ENCODE measurements at regions not wholly inside any gene's neighbourhood (a gene's known extent, or its start where the extent isn't known, plus 50 kb on each side); places are given as distances from the start of the nearest gene placed in this dataset.

DNA sequence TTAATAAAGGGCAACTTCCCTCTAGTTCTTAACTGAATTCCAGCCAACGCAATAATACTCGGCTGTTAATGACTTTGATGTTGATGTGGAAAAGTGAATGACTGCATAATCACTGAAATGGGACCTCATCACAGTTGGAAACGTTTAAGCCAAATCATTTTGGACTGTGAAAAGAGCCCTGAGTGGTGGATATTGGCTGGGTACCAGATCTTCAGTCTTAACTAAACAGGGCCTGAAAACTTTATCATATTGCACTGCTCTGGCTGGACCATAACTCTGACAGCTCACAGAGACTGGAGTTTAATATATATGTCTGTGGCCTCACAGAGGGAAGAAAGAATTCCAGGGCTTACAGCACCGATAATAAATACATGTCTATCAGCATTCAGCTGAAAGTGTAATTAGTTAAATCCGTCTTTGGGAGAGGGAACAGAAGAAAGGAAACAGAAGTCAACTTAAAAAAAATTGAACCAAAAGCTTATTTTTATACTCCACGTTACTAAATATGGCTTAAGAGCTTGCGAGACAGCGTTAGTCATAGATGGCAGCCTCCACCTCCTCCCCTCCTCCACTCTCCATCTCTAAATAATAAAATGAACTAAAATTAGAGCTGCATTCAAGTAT lies 222.3 kb upstream of the CDIN1 start:
- in situ Hi-C loops (cut with MboI; ENCODE audit: low sequenced_read_pairs in 4 of 4), result no loop called here
- H3K4me1 ChIP-seq, result no peaks in the 10 kb centered on the region
- DNase-seq, result no peak
- H3K36me3 ChIP-seq, result no peaks in the 10 kb centered on the region
- peak in 1 of 2 donors; percentile 42 for ATAC-seq
- TF ChIP-seq, protein P1, sequence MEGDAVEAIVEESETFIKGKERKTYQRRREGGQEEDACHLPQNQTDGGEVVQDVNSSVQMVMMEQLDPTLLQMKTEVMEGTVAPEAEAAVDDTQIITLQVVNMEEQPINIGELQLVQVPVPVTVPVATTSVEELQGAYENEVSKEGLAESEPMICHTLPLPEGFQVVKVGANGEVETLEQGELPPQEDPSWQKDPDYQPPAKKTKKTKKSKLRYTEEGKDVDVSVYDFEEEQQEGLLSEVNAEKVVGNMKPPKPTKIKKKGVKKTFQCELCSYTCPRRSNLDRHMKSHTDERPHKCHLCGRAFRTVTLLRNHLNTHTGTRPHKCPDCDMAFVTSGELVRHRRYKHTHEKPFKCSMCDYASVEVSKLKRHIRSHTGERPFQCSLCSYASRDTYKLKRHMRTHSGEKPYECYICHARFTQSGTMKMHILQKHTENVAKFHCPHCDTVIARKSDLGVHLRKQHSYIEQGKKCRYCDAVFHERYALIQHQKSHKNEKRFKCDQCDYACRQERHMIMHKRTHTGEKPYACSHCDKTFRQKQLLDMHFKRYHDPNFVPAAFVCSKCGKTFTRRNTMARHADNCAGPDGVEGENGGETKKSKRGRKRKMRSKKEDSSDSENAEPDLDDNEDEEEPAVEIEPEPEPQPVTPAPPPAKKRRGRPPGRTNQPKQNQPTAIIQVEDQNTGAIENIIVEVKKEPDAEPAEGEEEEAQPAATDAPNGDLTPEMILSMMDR (IDR thresholded peaks at IDR 0.05 in 4 of 5, conservative IDR thresholded peaks at IDR 0.05 in 1 of 5), result no peak
- no peak for TF ChIP-seq POLR2A (IDR thresholded peaks at IDR 0.05)
- intact Hi-C loops (cut with DNase I; ENCODE audit: low total_unique reads), result no loop called here
- H3K4me3 ChIP-seq, result no peak overlapping the region
- H3K27ac ChIP-seq, result peak overlapping the region in 2 of 4 donors; percentile 28 to 47
- H3K27me3 ChIP-seq, result no peaks in the 10 kb centered on the region
- H3K9me3 ChIP-seq, result no peaks in the 10 kb centered on the region

DNA sequence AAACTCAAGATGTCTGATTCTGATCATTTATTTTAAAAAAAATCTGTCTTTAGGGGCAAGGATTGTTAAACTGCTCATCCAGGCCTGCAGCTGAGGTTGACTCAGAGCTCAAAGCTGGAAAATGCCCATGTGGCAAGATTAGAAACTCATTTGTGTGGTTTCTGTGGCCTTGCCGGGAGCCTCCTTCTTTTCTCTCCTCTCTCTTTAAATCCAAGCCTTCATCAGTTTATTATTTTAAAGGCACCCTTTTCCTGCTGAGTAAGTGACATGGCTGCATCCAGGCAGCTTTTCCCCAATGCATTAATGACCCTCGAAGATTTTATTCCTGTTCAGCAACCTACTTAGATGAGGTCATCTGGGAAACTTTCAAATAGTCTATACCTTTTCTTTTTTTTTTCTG lies 221.3 kb upstream of the CDIN1 start:
- intact Hi-C loops (cut with DNase I; ENCODE audit: low total_unique reads) (no loop called here), in situ Hi-C loops (cut with MboI; ENCODE audit: low sequenced_read_pairs in 4 of 4) (no loop called here)
- H3K27me3 ChIP-seq, result no peaks in the 10 kb centered on the region
- no peak overlapping the region for H3K4me3 ChIP-seq
- no peak for DNase-seq
- no peaks in the 10 kb centered on the region for H3K4me1 ChIP-seq
- no peak for TF ChIP-seq POLR2A (IDR thresholded peaks at IDR 0.05)
- TF ChIP-seq, protein P1 (IDR thresholded peaks at IDR 0.05 in 4 of 5, conservative IDR thresholded peaks at IDR 0.05 in 1 of 5), result no peak
- ATAC-seq, result no peak
- H3K9me3 ChIP-seq, result no peaks in the 10 kb centered on the region
- peak overlapping the region in 1 of 4 donors; percentile 9 for H3K27ac ChIP-seq
- no peaks in the 10 kb centered on the region for H3K36me3 ChIP-seq

DNA sequence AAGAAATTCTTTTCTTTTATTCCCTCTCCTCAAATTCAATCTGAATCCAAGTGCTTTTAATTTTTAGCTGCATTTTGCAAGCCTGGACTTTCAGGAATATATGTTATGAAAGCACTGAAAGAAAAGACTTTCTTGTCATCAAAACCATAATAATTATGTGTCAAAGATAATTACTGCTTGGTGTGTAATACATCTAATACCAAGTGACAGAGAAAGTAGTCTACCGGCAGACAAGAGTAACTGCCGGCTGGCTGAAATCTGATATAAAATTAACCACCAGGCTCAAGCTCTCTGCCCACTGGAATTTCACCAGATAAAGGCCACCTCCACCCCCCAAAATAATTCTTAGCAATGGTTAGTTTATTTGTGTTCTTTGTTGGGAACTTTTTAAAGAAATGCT lies 220.9 kb upstream of the CDIN1 start:
- DNase-seq (no peak), ATAC-seq (no peak)
- intact Hi-C loops (cut with DNase I; ENCODE audit: low total_unique reads), result no loop called here
- TF ChIP-seq, protein P1 (IDR thresholded peaks at IDR 0.05 in 4 of 5, conservative IDR thresholded peaks at IDR 0.05 in 1 of 5), result no peak
- TF ChIP-seq POLR2A (IDR thresholded peaks at IDR 0.05), result no peak
- no peak overlapping the region for H3K27ac ChIP-seq
- no peaks in the 10 kb centered on the region for H3K4me1 ChIP-seq
- no peaks in the 10 kb centered on the region for H3K27me3 ChIP-seq
- no peak overlapping the region for H3K4me3 ChIP-seq
- in situ Hi-C loops (cut with MboI; ENCODE audit: low sequenced_read_pairs in 4 of 4), result no loop called here
- no peaks in the 10 kb centered on the region for H3K36me3 ChIP-seq
- H3K9me3 ChIP-seq, result no peaks in the 10 kb centered on the region

DNA sequence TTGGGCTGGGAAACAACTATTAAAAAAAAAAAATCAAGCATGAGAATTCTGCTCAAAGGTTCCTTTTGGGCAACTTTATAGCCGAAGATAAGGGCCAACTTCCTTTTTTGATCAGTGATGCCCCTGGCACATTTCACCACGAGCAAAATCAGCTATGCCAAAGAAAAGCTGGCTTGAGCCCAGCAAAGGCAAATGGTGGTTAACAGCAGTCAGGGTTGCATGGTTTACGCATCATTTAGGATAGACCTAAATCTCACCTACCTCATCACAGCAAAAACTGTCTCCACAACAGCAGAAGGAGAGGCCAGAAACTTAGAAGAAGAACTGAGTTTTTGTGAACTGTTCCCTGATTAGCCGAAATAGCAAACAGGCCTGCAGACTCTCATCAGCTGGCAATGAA lies 220.1 kb upstream of the CDIN1 start:
- Histone ChIP-seq H3K27ac (no peak overlapping the region), H3K4me1 (no peaks in the 10 kb centered on the region), H3K27me3 (no peaks in the 10 kb centered on the region), H3K9me3 (no peaks in the 10 kb centered on the region), H3K4me3 (no peak overlapping the region), H3K36me3 (no peaks in the 10 kb centered on the region)
- intact Hi-C loops (cut with DNase I; ENCODE audit: low total_unique reads), result no loop called here
- TF ChIP-seq, protein P1 (IDR thresholded peaks at IDR 0.05 in 4 of 5, conservative IDR thresholded peaks at IDR 0.05 in 1 of 5), result no peak
- TF ChIP-seq POLR2A (IDR thresholded peaks at IDR 0.05), result no peak
- ATAC-seq (no peak), DNase-seq (no peak)
- in situ Hi-C loops (cut with MboI; ENCODE audit: low sequenced_read_pairs in 4 of 4), result no loop called here

DNA sequence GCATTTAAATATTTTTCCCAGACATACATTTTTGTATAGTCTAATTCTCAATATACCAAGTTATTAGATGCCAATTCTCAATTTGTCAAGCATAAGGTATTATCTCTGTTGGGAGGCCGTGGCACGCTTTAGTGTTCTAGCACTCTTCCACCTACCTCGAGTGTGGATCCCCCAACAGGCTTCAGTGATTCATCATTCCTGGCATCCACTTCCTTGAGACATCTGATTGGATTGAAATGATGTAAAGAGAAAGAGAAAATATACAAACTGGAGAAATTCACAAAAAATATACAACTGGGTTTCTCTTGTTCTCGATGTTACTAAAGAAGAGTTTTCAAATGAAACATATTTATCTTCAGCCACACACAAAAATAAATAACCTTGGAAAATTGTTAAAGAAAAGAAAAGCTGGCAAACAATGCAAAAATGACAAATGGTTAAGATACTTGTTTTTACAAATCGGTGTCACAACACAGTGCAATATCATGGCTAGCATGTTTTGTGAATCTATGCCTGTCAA lies 218.0 kb upstream of the CDIN1 start:
- no peak for ATAC-seq
- in situ Hi-C loops (cut with MboI; ENCODE audit: low sequenced_read_pairs in 4 of 4) (no loop called here), intact Hi-C loops (cut with DNase I; ENCODE audit: low total_unique reads) (no loop called here)
- H3K27me3 ChIP-seq, result no peaks in the 10 kb centered on the region
- no peaks in the 10 kb centered on the region for H3K9me3 ChIP-seq
- no peak for DNase-seq
- H3K4me1 ChIP-seq, result no peaks in the 10 kb centered on the region
- no peak overlapping the region for H3K4me3 ChIP-seq
- no peak overlapping the region for H3K27ac ChIP-seq
- TF ChIP-seq POLR2A (IDR thresholded peaks at IDR 0.05), result no peak
- TF ChIP-seq, protein P1 (IDR thresholded peaks at IDR 0.05 in 4 of 5, conservative IDR thresholded peaks at IDR 0.05 in 1 of 5), result no peak
- no peaks in the 10 kb centered on the region for H3K36me3 ChIP-seq
